ENCODE measurements at regions not wholly inside any gene's neighbourhood (a gene's known extent, or its start where the extent isn't known, plus 50 kb on each side); places are given as distances from the start of the nearest gene placed in this dataset.
"Not testable (repeated sequence)": the region's sequence is repeated elsewhere in the genome, so short reads cannot be mapped to it uniquely, and the experiment has no call there.

DNA sequence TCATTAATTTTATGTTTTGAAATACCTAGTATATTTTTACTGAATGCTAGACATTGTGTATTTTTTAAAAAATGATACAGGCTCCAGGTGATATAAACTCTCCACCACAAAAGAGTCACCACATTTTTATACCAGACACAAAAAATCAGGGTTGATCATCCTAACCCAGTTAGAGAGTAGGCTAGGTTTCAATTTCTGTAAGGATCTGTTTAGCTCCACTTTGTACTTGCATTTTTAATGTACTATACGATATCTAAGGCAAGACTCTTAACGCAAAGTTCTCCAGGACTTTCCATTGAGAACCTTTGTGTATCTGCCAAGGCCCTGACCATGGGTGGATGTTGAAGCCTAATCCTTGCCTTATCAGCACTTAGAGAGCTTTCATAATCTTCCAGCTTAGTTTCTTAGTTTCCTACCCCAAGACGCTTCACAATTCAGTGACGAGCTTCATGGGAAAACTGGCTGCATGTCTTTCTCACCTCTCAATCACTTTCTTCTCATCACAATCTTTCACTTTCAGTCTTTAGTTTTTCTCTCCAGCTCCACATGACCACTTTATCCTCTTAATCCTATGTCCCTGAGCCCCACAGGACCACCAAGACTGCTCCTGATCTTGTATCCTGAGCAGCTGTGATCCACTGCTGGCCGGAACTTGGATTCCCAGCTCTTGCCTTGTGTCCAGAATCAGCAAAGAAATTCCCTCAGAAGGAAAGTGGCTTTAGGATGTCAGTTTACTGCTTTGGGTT, 635.8 kb downstream of the RNF144A start:
- no peak for DNase-seq (ENCODE audit: low read depth)
- no peak for TF ChIP-seq CTCF (conservative IDR thresholded peaks at IDR 0.05; ENCODE audit: low read depth, low read length)
- no peak overlapping the region for H3K4me3 ChIP-seq (ENCODE audit: low read depth, low read length)

- DNase-seq (ENCODE audit: low read depth): no peak
- H3K4me3 ChIP-seq (ENCODE audit: low read depth, low read length): no peak overlapping the region
- no peak for TF ChIP-seq CTCF (conservative IDR thresholded peaks at IDR 0.05; ENCODE audit: low read depth, low read length)
Measured at GRCh38 chr2:7555260-7555659, 638.0 kb downstream of the RNF144A start.

GRCh38 chr2:7557376-7557775, 640.2 kb downstream of the RNF144A start:
- no peak overlapping the region for H3K4me3 ChIP-seq (ENCODE audit: low read depth, low read length)
- no peak for DNase-seq (ENCODE audit: low read depth)
- TF ChIP-seq CTCF (conservative IDR thresholded peaks at IDR 0.05; ENCODE audit: low read depth, low read length): no peak

DNA sequence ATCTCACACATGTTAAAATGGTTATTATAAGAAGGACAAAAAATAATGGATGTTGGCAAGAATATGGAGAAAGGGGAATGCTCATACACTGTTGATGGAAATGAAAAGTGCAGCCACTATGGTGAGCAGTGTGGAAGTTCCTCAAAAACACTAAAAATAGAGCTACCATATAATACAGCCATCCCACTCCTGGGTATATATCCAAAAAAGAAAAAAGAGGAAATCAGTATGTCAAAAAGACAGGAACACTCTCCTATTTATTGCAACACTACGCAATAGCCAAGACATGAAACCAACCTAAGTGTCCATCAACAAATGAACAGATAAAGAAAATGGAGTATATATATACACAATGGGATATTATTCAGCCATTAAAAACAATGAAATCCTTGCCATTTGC, 642.6 kb downstream of the RNF144A start:
- no peak for TF ChIP-seq CTCF (conservative IDR thresholded peaks at IDR 0.05; ENCODE audit: low read depth, low read length)

GRCh38 chr2:7566382-7566881, 649.2 kb downstream of the RNF144A start:
- DNase-seq (ENCODE audit: low read depth): no peak
- no peak for TF ChIP-seq CTCF (conservative IDR thresholded peaks at IDR 0.05; ENCODE audit: low read depth, low read length)
- H3K4me3 ChIP-seq (ENCODE audit: low read depth, low read length): no peak overlapping the region

More for the DNA sequence above, 642.6 kb downstream of the RNF144A start:
- H3K4me3 ChIP-seq (ENCODE audit: low read depth, low read length): no peak overlapping the region
- DNase-seq (ENCODE audit: low read depth): no peak

- not testable (repeated sequence) for H3K4me3 ChIP-seq (ENCODE audit: low read depth, low read length); DNase-seq (ENCODE audit: low read depth)
Measured at GRCh38 chr2:7567116-7567515, 649.9 kb downstream of the RNF144A start.

DNA sequence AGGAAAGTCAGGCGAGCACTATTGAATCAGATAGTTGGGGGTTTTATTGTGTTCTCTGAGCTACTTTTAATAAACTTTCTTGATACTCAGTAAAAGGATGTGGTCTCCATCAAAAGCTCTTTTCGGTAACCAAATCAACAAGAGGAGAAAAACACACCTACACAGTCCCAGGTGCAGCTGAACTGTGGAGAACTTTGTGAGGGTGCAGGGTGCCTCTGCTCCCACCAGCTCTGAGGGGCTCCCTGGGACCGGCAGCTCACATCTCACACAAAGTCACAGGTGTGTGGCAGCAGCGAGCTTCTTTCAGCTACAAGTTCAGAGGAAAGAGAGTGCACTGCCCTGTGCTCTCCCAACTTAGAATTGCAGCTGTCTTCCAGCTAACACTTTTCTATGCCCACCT, 650.4 kb downstream of the RNF144A start:
- TF ChIP-seq CTCF (conservative IDR thresholded peaks at IDR 0.05; ENCODE audit: low read depth, low read length): no peak
- DNase-seq (ENCODE audit: low read depth): no peak
- no peak overlapping the region for H3K4me3 ChIP-seq (ENCODE audit: low read depth, low read length)

Data from epithelial cell of proximal tubule (primary cell).